ENCODE measurements at regions not wholly inside any gene's neighbourhood (a gene's known extent, or its start where the extent isn't known, plus 50 kb on each side); places are given as distances from the start of the nearest gene placed in this dataset.

GRCh38 chr1:56215086-56215485, 364.3 kb downstream of the PLPP3 start:
- DNase-seq, result no peak

DNA sequence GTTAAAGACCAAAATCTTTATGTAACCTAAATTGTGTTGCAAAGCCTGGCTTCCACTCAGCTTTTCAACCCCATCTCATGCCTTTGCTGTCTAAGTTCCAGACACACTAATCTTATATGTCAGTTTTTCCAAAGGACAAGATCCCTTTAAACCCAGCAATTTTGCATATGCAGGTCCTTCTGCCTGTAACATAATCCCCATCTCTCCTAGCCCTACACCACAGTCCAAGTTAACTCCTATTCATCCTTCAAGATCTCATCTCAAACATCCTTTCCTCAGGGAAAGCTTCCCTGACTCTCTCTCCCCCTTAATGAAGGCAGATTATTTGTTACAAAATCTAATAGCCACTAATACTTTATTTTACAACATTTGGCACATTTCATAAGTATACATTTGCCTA, 366.3 kb downstream of the PLPP3 start:
- no peak for DNase-seq

- no peak for DNase-seq
Measured at GRCh38 chr1:56212143-56212542, 367.2 kb downstream of the PLPP3 start.

DNA sequence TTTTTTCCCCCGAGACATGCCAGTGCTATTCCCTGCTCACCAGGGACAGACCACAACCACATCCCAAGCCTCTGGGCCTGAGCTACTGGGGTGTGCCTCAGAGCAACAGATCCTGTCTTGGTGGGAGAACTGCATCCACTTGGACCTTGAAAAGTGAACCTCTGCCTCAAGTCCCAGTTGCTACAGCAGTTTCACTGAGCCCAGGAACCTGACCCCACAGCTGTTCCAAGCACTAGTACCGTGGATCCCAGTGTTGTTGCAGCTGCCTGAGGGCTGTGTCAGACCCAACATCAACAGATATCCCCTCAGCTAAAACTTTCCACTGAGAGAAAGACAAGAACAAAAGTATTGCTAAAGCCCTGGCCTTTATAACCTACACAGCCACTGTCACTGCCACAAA, 373.0 kb downstream of the PLPP3 start:
- DNase-seq, result no peak

GRCh38 chr1:56204206-56204605, 375.2 kb downstream of the PLPP3 start:
- DNase-seq, result no peak

DNA sequence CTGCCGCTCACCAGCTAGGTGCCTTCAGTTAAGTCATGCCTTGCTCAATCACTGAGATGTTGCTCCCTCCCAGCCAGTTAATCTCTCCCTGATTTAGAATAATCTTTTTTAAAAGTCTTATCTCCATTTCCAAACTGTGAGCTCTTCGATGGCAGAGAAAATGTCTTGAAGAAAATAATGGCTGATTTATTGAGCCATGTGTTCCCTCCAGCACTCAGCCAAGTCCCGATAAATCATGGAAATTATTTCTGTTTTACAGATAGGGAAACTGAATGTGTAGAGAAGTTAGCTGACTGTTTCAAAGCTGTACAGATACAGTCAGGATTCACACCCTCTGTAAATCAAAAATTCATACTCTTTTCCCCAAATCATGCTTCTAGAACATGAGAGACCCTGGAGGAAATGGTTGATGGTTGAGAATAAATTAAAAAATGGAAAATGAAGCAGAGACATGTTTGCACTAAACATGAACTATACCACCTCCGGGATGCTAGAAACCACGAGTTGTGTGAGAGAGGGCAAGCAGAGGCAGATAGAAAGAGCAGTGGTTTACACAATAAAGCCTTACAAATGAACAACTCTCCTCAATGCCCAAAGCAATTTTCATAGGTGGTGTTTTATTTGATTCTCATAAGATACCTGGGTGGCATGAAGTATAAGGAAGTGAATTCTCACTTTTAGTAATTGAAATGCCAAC, 376.4 kb downstream of the PLPP3 start:
- DNase-seq, result no peak

- DNase-seq, result no peak
Measured at GRCh38 chr1:56202186-56202585, 377.2 kb downstream of the PLPP3 start.

- DNase-seq, result no peak
Measured at GRCh38 chr1:56200896-56201295, 378.5 kb downstream of the PLPP3 start.

DNA sequence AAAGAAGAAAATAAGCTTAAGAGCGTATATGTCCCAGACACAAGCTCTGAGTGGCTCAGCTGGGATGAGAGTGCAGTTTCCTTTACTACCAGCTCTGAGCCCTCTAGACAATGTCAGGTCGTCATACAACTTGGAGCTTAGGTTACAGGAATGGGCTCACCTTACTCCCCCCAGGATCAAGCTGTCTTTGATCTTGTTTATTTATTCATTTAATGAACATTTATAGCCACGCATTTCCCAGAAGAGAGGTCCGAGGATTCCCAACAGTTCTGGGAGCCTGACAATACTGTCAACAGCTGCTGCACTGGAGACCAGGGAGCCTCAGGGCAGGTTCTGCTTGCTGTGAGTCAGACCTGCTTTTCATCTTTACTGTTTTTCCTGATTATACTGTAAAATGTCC, 378.9 kb downstream of the PLPP3 start:
- DNase-seq, result no peak

GRCh38 chr1:56199956-56200355, 379.4 kb downstream of the PLPP3 start:
- DNase-seq, result no peak

GRCh38 chr1:56199061-56199460, 380.3 kb downstream of the PLPP3 start:
- no peak for DNase-seq

DNA sequence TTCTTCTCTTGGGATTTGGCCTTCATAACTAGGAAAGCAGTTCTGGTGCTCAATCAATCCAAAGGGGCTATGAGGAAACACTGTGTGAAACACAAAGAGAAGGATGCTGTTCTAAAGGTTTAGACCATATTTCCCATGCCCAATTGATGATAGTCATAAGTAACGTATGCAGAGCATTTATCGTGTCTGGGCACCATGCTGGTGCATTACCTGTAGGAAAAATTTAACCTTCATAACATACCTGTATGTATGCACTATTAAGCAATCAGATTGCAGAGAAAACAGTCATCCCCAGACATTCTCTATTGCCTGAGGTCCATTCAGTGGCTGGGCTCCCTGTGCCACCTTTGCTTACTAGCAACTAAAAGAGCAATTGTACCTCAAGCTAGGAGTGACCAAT, 381.4 kb downstream of the PLPP3 start:
- no peak for DNase-seq

- DNase-seq, result no peak
Measured at GRCh38 chr1:56196839-56197238, 382.5 kb downstream of the PLPP3 start.

DNA sequence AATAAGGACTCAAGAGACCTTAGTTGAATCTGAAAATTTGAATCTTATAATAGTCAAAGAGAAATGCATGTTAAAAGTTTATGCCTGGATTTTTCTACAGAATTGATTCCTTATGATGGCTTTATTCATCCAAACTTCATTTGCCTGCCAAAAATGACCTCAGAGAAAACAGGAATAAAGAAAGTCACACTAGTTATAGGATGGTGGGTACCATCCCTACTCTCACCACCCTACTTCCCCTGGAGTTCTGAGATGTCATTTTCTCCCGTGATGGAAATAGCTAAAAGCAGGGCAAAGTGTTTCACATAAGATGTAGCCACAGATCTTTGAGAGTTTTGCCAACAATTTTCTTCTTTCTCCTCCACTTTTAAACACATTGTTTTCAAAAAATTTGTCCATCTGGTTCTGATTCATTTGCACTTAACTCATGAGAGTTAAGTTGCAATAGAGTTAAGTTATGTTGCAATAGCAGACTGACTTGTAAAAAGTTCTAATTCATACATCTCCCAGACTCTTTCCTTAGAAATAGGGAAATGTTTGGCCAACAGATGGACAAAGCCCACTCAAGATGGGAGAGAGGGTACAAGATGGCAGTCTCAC, 384.6 kb downstream of the PLPP3 start:
- DNase-seq, result no peak

DNA sequence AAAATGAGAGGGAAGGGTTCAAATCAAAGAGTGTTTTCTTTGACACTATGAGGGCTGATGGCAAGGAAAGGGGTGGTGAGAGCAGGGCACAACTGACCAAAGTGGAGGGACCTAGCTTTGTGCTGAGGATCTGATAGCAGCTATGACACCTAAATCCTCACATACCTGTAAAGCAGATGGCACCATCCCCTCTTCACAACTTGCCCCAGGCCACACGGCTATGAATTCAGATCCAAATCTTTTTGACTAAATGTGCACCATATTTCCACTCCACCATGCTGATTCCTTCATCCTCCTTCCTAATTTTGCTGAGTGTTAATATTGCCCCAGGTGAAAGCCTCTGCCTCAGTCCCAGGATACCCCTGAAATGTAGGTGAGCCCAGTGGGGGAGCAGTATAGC, 385.7 kb downstream of the PLPP3 start:
- no peak for DNase-seq

GRCh38 chr1:56191369-56191768, 388.0 kb downstream of the PLPP3 start:
- no peak for DNase-seq

DNA sequence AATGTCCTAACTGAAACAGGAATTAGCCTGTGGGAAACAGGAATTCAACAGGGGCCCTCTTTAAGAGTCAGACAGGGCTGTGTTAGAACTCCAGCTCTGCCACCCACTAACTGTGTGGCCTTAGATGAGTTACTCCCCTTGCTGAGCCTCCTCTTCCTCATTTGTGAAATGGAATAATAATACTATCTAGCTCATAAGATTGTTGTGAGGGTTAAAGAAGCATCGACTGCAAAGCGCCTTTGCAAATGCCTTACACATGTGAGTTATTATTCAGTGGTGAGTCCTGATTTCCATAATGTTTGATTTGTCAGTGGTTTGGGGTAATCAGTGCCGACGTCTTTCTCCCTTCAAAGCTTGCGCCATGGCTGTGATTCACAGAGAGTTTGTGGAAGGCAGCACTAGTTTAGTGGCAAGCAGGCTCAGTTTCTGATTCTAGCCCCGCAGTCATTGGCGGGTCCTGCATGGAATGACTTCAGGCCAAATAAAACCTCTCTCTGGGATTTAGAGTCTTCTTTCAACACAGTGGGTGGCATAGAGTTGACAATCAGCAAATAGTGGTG, 388.5 kb downstream of the PLPP3 start:
- no peak for DNase-seq

- no peak for DNase-seq
Measured at GRCh38 chr1:56189946-56190805, 389.2 kb downstream of the PLPP3 start.

DNA sequence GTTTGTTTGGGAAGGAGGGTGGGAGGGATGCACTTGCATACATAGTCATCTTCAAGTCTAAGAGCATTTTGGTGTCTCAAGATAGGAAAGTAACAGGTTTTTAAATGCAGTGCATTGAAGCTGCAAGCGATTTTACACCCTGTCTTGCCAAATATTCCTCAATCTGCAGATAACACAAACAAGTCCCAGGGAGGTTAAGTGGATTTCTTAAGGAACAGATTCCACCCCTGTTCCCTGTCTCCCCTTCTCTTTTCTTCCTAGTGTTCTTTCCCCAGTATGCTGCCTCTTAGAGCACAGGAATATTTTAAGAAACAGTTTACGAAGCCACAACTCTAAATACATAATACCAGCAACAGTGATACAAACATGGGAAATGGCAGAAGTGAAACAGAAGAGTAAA, 389.9 kb downstream of the PLPP3 start:
- no peak for DNase-seq

DNA sequence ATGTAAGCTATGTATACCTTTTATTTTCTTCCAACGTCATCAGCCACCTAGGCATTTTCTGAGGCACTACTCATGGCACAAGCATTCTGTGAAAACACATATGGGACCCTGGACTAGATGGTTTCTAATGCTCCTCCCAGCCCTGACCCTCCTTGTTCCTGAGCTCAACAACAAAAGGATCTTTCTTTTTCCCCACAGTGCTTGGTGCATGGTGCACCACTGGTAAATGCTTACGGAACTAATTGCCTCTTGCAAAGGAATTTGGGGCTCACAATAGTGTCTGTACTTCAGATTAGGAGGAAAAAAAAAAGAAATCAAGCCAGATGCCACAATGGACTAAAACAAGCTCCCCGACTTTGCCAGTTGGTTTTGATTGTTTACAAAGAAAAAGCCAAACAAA, 390.5 kb downstream of the PLPP3 start:
- no peak for DNase-seq

DNA sequence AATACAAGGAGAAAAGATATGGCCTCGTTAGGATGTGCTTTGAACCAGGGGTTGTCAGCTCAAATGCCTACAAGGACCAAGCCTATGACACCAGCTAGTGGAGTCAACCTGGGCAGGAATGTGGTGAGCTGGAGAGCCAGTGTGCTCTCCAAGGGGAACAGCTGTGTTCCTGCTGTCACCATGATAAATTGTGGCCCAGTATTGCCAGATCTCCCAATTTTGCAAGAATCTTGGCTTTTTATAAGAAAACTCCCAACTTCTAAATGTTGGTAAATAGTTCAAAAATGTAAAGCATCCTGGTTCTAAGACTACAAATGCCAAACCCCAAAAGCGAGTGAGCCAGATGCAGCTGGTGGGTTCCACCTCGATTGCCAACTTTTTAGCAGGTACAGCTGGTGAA, 391.1 kb downstream of the PLPP3 start:
- DNase-seq, result no peak

DNA sequence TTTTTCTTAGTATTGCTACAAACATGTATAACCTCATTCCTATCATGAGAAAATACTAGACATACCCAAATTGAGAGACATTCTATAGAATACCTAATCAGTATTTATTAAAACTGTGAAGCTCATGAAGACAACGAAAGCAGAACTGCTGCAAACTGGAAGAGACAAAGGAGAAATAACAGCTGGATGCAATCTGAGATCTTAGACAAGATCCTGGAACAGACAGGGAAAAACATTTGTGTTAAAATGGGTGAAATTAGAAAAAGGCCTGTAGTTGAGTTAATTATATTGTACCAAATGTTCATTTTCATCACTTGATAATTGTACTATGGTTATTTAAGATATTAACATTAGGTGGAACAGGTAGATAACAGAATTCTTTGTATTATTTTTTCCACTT, 392.0 kb downstream of the PLPP3 start:
- no peak for DNase-seq

DNA sequence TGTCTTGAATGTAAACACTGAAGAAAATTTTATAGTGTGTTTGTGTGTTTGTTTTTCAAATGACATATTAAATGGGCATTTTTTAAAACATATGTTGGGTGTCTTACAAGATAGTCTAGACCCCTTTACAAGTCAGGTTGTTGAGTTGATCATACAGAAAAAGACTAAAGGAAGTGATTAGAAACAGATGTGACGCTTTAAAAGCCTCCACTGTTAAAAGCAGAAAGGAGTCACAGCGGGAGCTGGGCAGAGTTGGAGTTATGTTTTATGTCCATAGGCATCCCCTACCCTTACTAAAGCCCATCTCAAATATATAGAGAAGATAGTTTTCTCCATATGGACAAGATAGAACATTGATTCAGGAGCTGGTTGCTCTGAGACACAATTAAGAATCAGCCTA, 393.9 kb downstream of the PLPP3 start:
- no peak for DNase-seq

- DNase-seq, result no peak
Measured at GRCh38 chr1:56183151-56183550, 396.2 kb downstream of the PLPP3 start.
